Dermis blood vessel endothelial cell (primary cell): ENCODE measurements at regions not wholly inside any gene's neighbourhood (a gene's known extent, or its start where the extent isn't known, plus 50 kb on each side); places are given as distances from the start of the nearest gene placed in this dataset.

Source experiments
- DNase-seq: peaks from one replicate; pipeline ENCODE4 v3.0.0; 2010

GRCh38 chr5:13472842-13473241 lies 471.6 kb downstream of the DNAH5 start:
- DNase-seq: no peak

GRCh38 chr5:13470975-13471374 lies 473.5 kb downstream of the DNAH5 start:
- DNase-seq: no peak

GRCh38 chr5:13470263-13470662 lies 474.2 kb downstream of the DNAH5 start:
- no peak for DNase-seq

- no peak for DNase-seq
These were observed 479.8 kb downstream of the DNAH5 start for GRCh38 chr5:13464532-13465193.

GRCh38 chr5:13460587-13460986 lies 483.9 kb downstream of the DNAH5 start:
- DNase-seq: no peak

GRCh38 chr5:13454050-13454449 lies 490.4 kb downstream of the DNAH5 start:
- DNase-seq: no peak

- DNase-seq: no peak
These were observed 495.6 kb downstream of the DNAH5 start for GRCh38 chr5:13448843-13449242.

GRCh38 chr5:13439430-13439829 lies 505.1 kb downstream of the DNAH5 start:
- DNase-seq: no peak

- DNase-seq: no peak
These were observed 516.5 kb downstream of the DNAH5 start for GRCh38 chr5:13427827-13428557.

GRCh38 chr5:13412040-13412595 lies 532.4 kb downstream of the DNAH5 start:
- no peak for DNase-seq

GRCh38 chr5:13408616-13409015 lies 535.9 kb downstream of the DNAH5 start:
- no peak for DNase-seq

- no peak for DNase-seq
These were observed 541.1 kb downstream of the DNAH5 start for GRCh38 chr5:13403351-13403750.

- DNase-seq: no peak
These were observed 559.4 kb downstream of the DNAH5 start for GRCh38 chr5:13385066-13385465.

- DNase-seq: no peak
These were observed 562.3 kb downstream of the DNAH5 start for GRCh38 chr5:13382232-13382631.

GRCh38 chr5:13378091-13378490 lies 566.4 kb downstream of the DNAH5 start:
- DNase-seq: no peak

GRCh38 chr5:13359344-13359743 lies 585.1 kb downstream of the DNAH5 start:
- no peak for DNase-seq

- no peak for DNase-seq
These were observed 586.1 kb downstream of the DNAH5 start for GRCh38 chr5:13358342-13358741.

- DNase-seq: no peak
These were observed 586.6 kb downstream of the DNAH5 start for GRCh38 chr5:13357929-13358328.

GRCh38 chr5:13356226-13356625 lies 588.3 kb downstream of the DNAH5 start:
- no peak for DNase-seq

GRCh38 chr5:13354611-13355010 lies 589.9 kb downstream of the DNAH5 start:
- DNase-seq: no peak

- DNase-seq: no peak
These were observed 593.7 kb downstream of the DNAH5 start for GRCh38 chr5:13350767-13351166.

GRCh38 chr5:13348568-13348967 lies 595.9 kb downstream of the DNAH5 start:
- no peak for DNase-seq

GRCh38 chr5:13346401-13346800 lies 598.1 kb downstream of the DNAH5 start:
- no peak for DNase-seq

GRCh38 chr5:13339093-13339492 lies 605.4 kb downstream of the DNAH5 start:
- DNase-seq: no peak
